Cardiac muscle cell (in vitro differentiated cells and primary cell): ENCODE measurements at regions not wholly inside any gene's neighbourhood (a gene's known extent, or its start where the extent isn't known, plus 50 kb on each side); places are given as distances from the start of the nearest gene placed in this dataset.

Source experiments
- DNase-seq, 2 donors: peaks; one replicate each; pipeline versions ENCODE4 v3.0.0 to v3.0.0-alpha.2; 2010 to 2017; ENCODE audit warnings: low read depth in 1 of 2, low spot score in 1 of 2
- H3K27ac ChIP-seq: fragments of 200-600 bp; sonication (generic); 2 replicates; pipeline ENCODE4 v1.5.1; 2016
- H3K27me3 ChIP-seq: fragments of 200-600 bp; sonication (generic); 2 replicates; pipeline ENCODE4 v1.6.0; 2016; ENCODE audit warnings: control low read depth
- H3K36me3 ChIP-seq: fragments of 200-600 bp; sonication (generic); 2 replicates; pipeline ENCODE4 v1.5.1; 2016; ENCODE audit warnings: control low read depth
- H3K4me1 ChIP-seq: fragments of 200-600 bp; sonication (generic); 2 replicates; pipeline ENCODE4 v1.8.1; 2017; ENCODE audit warnings: low read depth, mild to moderate bottlenecking, mixed run types
- H3K4me3 ChIP-seq: fragments of 200-600 bp; sonication (generic); 2 replicates; pipeline ENCODE4 v1.5.1; 2016; ENCODE audit warnings: mild to moderate bottlenecking
- H3K9me3 ChIP-seq: fragments of 200-600 bp; sonication (generic); 2 replicates; pipeline ENCODE4 v1.5.1; 2017; ENCODE audit warnings: low read depth, mild to moderate bottlenecking, control low read depth
- TF ChIP-seq, protein P1 (sequence below): IDR thresholded peaks from 2 replicates; pipeline ENCODE4 v1.5.1; 2012; ENCODE audit warnings: low read depth, mild to moderate bottlenecking, low read length

DNA sequence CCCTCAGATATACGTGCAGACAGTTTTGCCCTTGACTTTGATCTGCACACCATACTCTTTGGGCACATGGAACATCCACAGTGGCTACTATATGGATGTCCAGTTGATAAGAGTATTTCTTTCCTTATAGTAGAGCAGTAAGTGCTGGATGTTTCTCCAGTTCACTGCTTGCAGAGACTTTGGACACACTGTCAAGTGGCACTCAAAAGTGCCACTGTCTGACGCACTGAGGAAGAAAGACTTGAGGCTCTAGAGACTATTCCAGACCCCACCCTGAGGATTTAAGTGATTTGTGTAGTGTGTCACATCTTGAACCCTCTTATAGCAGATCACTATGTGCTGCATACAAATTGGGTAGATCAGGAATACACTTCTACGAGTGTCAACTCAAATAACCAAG, 179.1 kb downstream of the GNAI1 start:
- H3K36me3 ChIP-seq, result no peaks in the 10 kb centered on the region
- no peak for DNase-seq
- H3K4me3 ChIP-seq, result no peak overlapping the region
- no peaks in the 10 kb centered on the region for H3K27me3 ChIP-seq
- no peak overlapping the region for H3K27ac ChIP-seq
- H3K4me1 ChIP-seq, result no peaks in the 10 kb centered on the region
- no peaks in the 10 kb centered on the region for H3K9me3 ChIP-seq
- TF ChIP-seq, protein P1, sequence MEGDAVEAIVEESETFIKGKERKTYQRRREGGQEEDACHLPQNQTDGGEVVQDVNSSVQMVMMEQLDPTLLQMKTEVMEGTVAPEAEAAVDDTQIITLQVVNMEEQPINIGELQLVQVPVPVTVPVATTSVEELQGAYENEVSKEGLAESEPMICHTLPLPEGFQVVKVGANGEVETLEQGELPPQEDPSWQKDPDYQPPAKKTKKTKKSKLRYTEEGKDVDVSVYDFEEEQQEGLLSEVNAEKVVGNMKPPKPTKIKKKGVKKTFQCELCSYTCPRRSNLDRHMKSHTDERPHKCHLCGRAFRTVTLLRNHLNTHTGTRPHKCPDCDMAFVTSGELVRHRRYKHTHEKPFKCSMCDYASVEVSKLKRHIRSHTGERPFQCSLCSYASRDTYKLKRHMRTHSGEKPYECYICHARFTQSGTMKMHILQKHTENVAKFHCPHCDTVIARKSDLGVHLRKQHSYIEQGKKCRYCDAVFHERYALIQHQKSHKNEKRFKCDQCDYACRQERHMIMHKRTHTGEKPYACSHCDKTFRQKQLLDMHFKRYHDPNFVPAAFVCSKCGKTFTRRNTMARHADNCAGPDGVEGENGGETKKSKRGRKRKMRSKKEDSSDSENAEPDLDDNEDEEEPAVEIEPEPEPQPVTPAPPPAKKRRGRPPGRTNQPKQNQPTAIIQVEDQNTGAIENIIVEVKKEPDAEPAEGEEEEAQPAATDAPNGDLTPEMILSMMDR, result no peak

DNA sequence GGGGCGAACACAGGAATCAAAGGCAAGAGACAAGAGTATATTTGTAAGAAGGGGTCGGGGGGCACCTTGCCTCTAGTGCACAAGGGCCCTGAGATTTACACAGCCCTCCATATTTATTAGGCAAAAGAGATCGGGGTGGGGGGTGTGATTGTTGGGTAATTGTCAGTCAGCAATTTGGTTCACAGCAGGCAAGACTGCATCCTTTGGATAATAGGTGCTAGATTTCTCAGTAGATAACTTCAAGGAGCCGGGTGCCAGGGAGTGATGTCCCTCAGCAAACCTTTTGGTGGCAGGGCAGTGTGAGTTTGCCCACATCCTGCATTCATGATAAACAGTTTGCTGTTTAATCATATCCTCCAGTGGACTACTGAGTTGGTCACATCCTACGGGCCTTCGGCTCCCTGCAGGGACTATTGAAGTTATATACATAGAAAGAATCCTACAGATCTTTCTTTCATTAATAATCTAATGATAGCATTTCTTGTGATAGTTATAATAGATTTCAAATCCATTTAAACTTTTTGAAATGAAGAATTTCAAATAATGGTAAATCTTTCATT, 178.5 kb downstream of the GNAI1 start:
- Histone ChIP-seq H3K9me3 (no peaks in the 10 kb centered on the region), H3K27ac (no peak overlapping the region), H3K27me3 (no peaks in the 10 kb centered on the region), H3K36me3 (no peaks in the 10 kb centered on the region), H3K4me1 (no peaks in the 10 kb centered on the region), H3K4me3 (no peak overlapping the region)
- DNase-seq, result no peak
- TF ChIP-seq, protein P1, result no peak

DNA sequence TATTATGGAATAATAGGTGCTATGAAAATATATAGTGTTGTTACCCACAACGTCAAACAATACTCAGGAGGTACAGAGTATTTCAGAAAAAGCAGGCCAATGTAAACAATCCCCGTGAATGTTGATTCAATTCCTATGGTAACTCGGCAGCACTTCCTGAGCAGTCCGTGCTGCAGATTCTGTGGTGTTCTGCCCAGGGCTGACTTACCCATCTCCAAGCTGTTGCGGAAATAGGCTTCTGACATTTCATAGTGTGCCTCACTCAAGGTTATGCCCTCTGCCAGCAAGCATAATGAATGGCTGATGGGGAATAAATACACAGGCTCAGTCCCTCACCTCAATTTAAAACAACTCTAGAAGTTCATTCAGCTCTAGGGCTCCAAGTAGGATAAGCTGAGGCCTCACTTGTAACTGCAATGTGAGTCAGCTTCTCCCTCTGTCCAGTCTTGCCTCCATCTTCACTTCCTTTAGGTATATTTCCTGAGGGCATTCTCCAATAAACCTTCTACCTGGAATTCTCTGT, 177.6 kb downstream of the GNAI1 start:
- TF ChIP-seq, protein P1, result no peak
- H3K27me3 ChIP-seq, result no peaks in the 10 kb centered on the region
- no peak overlapping the region for H3K4me3 ChIP-seq
- no peaks in the 10 kb centered on the region for H3K36me3 ChIP-seq
- H3K27ac ChIP-seq, result no peak overlapping the region
- DNase-seq, result peak in 1 of 2 donors; percentile 89
- H3K4me1 ChIP-seq, result no peaks in the 10 kb centered on the region
- no peaks in the 10 kb centered on the region for H3K9me3 ChIP-seq

DNA sequence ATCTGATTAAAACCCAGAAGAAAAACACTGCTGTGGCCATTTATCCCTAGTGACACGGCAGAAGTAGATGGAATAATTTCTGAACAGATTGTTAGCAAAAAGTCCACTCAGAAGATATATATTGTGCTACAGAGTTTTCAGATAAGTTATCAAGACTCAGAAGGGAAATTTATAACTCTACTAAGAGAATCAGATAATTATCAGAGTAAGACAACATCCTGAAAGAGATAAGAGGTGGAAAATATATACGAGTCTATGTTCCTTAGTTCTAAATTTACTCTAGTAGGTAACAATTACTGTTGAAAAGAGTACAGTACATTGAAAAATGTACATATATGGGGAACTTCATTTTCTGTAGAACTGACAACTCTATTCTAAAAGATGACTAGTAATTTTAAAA, 176.7 kb downstream of the GNAI1 start:
- H3K27me3 ChIP-seq, result no peaks in the 10 kb centered on the region
- H3K4me3 ChIP-seq, result no peak overlapping the region
- no peaks in the 10 kb centered on the region for H3K36me3 ChIP-seq
- no peak overlapping the region for H3K27ac ChIP-seq
- TF ChIP-seq, protein P1, result no peak
- DNase-seq, result no peak
- H3K4me1 ChIP-seq, result no peaks in the 10 kb centered on the region
- no peaks in the 10 kb centered on the region for H3K9me3 ChIP-seq

GRCh38 chr7:80309971-80310549, 175.4 kb downstream of the GNAI1 start:
- H3K4me3 ChIP-seq, result no peak overlapping the region

More at GRCh38 chr7:80309971-80310549, 175.4 kb downstream of the GNAI1 start:
- Histone ChIP-seq H3K9me3 (no peaks in the 10 kb centered on the region), H3K4me1 (no peaks in the 10 kb centered on the region), H3K36me3 (no peaks in the 10 kb centered on the region), H3K27ac (no peak overlapping the region), H3K27me3 (no peaks in the 10 kb centered on the region)
- TF ChIP-seq, protein P1, result no peak
- DNase-seq, result peak in 1 of 2 donors; percentile 27
